CD14-positive monocyte (primary cell): ENCODE measurements at regions not wholly inside any gene's neighbourhood (a gene's known extent, or its start where the extent isn't known, plus 50 kb on each side); places are given as distances from the start of the nearest gene placed in this dataset.

Experiments used
- DNase-seq, 3 donors: peaks; one replicate each; pipeline ENCODE4 v3.0.0-alpha.2; 2011 to 2022
- H2AFZ ChIP-seq: 2 replicates; pipeline ENCODE4 v1.6.0; 2012; ENCODE audit warnings: mild to moderate bottlenecking, low read depth, low read length, inconsistent platforms; ENCODE audit not compliant: insufficient read depth, poor library complexity, severe bottlenecking
- H3K27ac ChIP-seq, 2 donors: 1 replicate in 1 of 2; 2 replicates in 1 of 2; pipeline ENCODE4 v1.5.1; 2012 to 2013; ENCODE audit warnings: low read length in 2 of 2, control low read depth in 1 of 2, inconsistent platforms in 1 of 2, low read depth in 1 of 2, mild to moderate bottlenecking in 1 of 2
- H3K27me3 ChIP-seq, 2 donors: one replicate each; pipeline versions ENCODE4 v1.6.0 to v1.6.1; 2011 to 2013; ENCODE audit warnings: low read length in 2 of 2; ENCODE audit not compliant: control insufficient read depth in 2 of 2, insufficient read depth in 2 of 2
- H3K36me3 ChIP-seq, 2 donors: replicated peaks in 1 of 2; 1 replicate in 1 of 2; 2 replicates in 1 of 2; pipeline versions ENCODE4 v1.5.1 to v1.6.1; 2012 to 2013; ENCODE audit warnings: low read length in 2 of 2, control low read depth in 1 of 2, inconsistent platforms in 1 of 2, mild to moderate bottlenecking in 1 of 2; ENCODE audit not compliant: insufficient read depth in 2 of 2, control insufficient read depth in 1 of 2
- H3K4me1 ChIP-seq, 2 donors: 1 replicate in 1 of 2; 2 replicates in 1 of 2; pipeline versions ENCODE4 v1.5.1 to v1.6.1; 2012 to 2013; ENCODE audit warnings: low read length in 2 of 2, control low read depth in 1 of 2, inconsistent platforms in 1 of 2, mild to moderate bottlenecking in 1 of 2, moderate library complexity in 1 of 2; ENCODE audit not compliant: insufficient read depth in 2 of 2, control insufficient read depth in 1 of 2
- H3K4me2 ChIP-seq: replicated peaks from 2 replicates; pipeline ENCODE3; 2012; ENCODE audit warnings: low read length, moderate library complexity, mild to moderate bottlenecking; ENCODE audit not compliant: poor library complexity, severe bottlenecking; ENCODE audit errors: extremely low read depth
- H3K4me3 ChIP-seq, 3 experiments: fragments of 200-600 bp in 1 of 3; sonication (generic) in 1 of 3; replicated peaks in 1 of 3; 1 replicate in 2 of 3; 2 replicates in 1 of 3; pipeline ENCODE4 v1.5.1; 2011 to 2013; ENCODE audit warnings: low read length in 3 of 3, mild to moderate bottlenecking in 3 of 3, control low read depth in 2 of 3, low read depth in 2 of 3, inconsistent platforms in 1 of 3, moderate library complexity in 1 of 3
- H3K79me2 ChIP-seq: 2 replicates; pipeline ENCODE4 v1.6.0; 2012; ENCODE audit warnings: mild to moderate bottlenecking, control low read depth, inconsistent platforms, low read length, moderate library complexity; ENCODE audit not compliant: insufficient read depth
- H3K9ac ChIP-seq: 2 replicates; pipeline ENCODE4 v1.6.0; 2017; ENCODE audit warnings: low read length, mild to moderate bottlenecking; ENCODE audit not compliant: insufficient read depth, poor library complexity, severe bottlenecking
- H3K9me3 ChIP-seq, 2 donors: replicated peaks in 1 of 2; 1 replicate in 1 of 2; 2 replicates in 1 of 2; pipeline versions ENCODE4 v1.5.1 to v1.6.1; 2012 to 2013; ENCODE audit warnings: low read length in 2 of 2, control low read depth in 1 of 2; ENCODE audit not compliant: control insufficient read depth in 1 of 2, insufficient read depth in 1 of 2
- H4K20me1 ChIP-seq: 2 replicates; pipeline ENCODE4 v1.6.0; 2012; ENCODE audit warnings: mild to moderate bottlenecking, low read length, control low read depth, moderate library complexity; ENCODE audit not compliant: insufficient read depth
- H3K27ac Mint-ChIP-seq, 7 donors: one replicate each; pipeline ENCODE4 v1.8.0; 2020; ENCODE audit warnings: mild to moderate bottlenecking in 7 of 7, mixed read lengths in 7 of 7, moderate library complexity in 6 of 7, inconsistent platforms in 2 of 7
- H3K27me3 Mint-ChIP-seq, 3 donors: one replicate each; pipeline ENCODE4 v1.8.0; 2021 to 2022; ENCODE audit warnings: low read depth in 3 of 3, mild to moderate bottlenecking in 3 of 3, mixed read lengths in 3 of 3, moderate library complexity in 3 of 3, inconsistent platforms in 1 of 3
- H3K36me3 Mint-ChIP-seq, 2 donors: one replicate each; pipeline ENCODE4 v1.8.0; 2020; ENCODE audit warnings: mixed read lengths in 2 of 2, inconsistent platforms in 1 of 2, mild to moderate bottlenecking in 1 of 2
- H3K4me1 Mint-ChIP-seq: one replicate; pipeline ENCODE4 v1.8.0; 2020; ENCODE audit warnings: mild to moderate bottlenecking, mixed read lengths
- H3K4me3 Mint-ChIP-seq, 2 donors: one replicate each; pipeline ENCODE4 v1.8.0; 2020; ENCODE audit warnings: mild to moderate bottlenecking in 2 of 2, mixed read lengths in 2 of 2, moderate library complexity in 1 of 2
- H3K9me3 Mint-ChIP-seq, 7 donors: one replicate each; pipeline ENCODE4 v1.8.0; 2020 to 2022; ENCODE audit warnings: mixed read lengths in 7 of 7, mild to moderate bottlenecking in 6 of 7, moderate library complexity in 6 of 7, inconsistent platforms in 2 of 7
- WGBS: methylation state at CpG from one replicate; pipeline ENCODE4 v1.1.5; 2013; ENCODE audit warnings: missing lambda C conversion rate; ENCODE audit not compliant: insufficient coverage; 5-methylcytosine and 5-hydroxymethylcytosine counted together
- intact Hi-C, 2 donors: fragments of 100-400 bp; cut with micrococcal nuclease; formaldehyde crosslinking; loops; one replicate each; pipeline versions ENCODE4 v1.15.0 to v1.15.1; 2023
- TF ChIP-seq, protein P1 (sequence below): fragments of 200-600 bp; IDR thresholded peaks from one replicate; pipeline ENCODE4 v1.8.0; 2022; ENCODE audit warnings: antibody characterized with exemption, mild to moderate bottlenecking

GRCh38 chr11:122241566-122241965 lies 125.6 kb upstream of the BLID start:
- H3K9me3 Mint-ChIP-seq = peaks cover 0 to 8% (median 4%) of the 10 kb centered on the region in 7 donors
- Histone ChIP-seq H3K27ac (no peak overlapping the region), H3K9me3 (no peaks in the 10 kb centered on the region), H2AFZ (no peak overlapping the region), H3K36me3 (no peaks in the 10 kb centered on the region), H3K79me2 (no peaks in the 10 kb centered on the region), H3K4me1 (peaks cover 25 to 26% of the 10 kb centered on the region in 2 donors), H3K9ac (no peak overlapping the region), H4K20me1 (no peaks in the 10 kb centered on the region), H3K4me2 (no peak overlapping the region), H3K4me3 (no peak overlapping the region), H3K27me3 (no peaks in the 10 kb centered on the region)
- DNase-seq = peak; percentile 40 to 65 (median 41)
- peak overlapping the region in 4 of 7 donors; percentile 5 to 74 (median 56) for H3K27ac Mint-ChIP-seq
- 0% methylated on average over 1 of the region's 3 CpGs for WGBS
- H3K4me3 Mint-ChIP-seq = no peak overlapping the region
- H3K36me3 Mint-ChIP-seq = no peaks in the 10 kb centered on the region
- TF ChIP-seq, protein P1, sequence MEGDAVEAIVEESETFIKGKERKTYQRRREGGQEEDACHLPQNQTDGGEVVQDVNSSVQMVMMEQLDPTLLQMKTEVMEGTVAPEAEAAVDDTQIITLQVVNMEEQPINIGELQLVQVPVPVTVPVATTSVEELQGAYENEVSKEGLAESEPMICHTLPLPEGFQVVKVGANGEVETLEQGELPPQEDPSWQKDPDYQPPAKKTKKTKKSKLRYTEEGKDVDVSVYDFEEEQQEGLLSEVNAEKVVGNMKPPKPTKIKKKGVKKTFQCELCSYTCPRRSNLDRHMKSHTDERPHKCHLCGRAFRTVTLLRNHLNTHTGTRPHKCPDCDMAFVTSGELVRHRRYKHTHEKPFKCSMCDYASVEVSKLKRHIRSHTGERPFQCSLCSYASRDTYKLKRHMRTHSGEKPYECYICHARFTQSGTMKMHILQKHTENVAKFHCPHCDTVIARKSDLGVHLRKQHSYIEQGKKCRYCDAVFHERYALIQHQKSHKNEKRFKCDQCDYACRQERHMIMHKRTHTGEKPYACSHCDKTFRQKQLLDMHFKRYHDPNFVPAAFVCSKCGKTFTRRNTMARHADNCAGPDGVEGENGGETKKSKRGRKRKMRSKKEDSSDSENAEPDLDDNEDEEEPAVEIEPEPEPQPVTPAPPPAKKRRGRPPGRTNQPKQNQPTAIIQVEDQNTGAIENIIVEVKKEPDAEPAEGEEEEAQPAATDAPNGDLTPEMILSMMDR = no peak
- intact Hi-C loops = no loop called here
- H3K27me3 Mint-ChIP-seq = peaks cover 0 to 3% (median 0%) of the 10 kb centered on the region in 3 donors
- H3K4me1 Mint-ChIP-seq = peaks cover 28% of the 10 kb centered on the region

DNA sequence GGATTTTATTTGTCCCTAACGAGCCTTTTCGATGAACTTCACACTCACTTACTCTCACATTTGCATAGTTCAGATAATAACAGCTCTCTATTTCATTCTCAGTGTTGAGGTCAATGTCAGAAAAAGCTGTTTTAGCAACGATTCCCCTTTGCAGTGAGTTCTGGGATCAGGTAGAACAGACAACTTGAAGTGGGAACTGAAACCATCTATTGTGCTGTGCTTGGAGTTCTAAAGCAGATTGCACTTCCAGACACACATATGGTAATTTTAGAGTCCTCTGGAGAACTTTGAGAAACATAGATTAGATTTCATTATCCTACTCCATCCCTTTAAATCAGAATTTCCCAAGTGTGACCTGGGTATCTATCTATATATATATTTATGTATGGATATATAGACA lies 124.6 kb upstream of the BLID start:
- Histone ChIP-seq H3K4me2 (no peak overlapping the region), H3K4me1 (peaks cover 25 to 26% of the 10 kb centered on the region in 2 donors), H3K36me3 (no peaks in the 10 kb centered on the region), H3K27me3 (no peaks in the 10 kb centered on the region), H3K4me3 (no peak overlapping the region), H3K9me3 (no peaks in the 10 kb centered on the region), H3K27ac (no peak overlapping the region), H3K9ac (no peak overlapping the region), H4K20me1 (no peaks in the 10 kb centered on the region), H2AFZ (no peak overlapping the region), H3K79me2 (no peaks in the 10 kb centered on the region)
- peaks cover 30% of the 10 kb centered on the region for H3K4me1 Mint-ChIP-seq
- peaks cover 0 to 8% (median 4%) of the 10 kb centered on the region in 7 donors for H3K9me3 Mint-ChIP-seq
- H3K27me3 Mint-ChIP-seq = no peaks in the 10 kb centered on the region
- peak in 1 of 3 donors; percentile 4 for DNase-seq
- no CpG with 5 or more reads among the region's 3 CpGs for WGBS
- TF ChIP-seq, protein P1 = no peak
- H3K36me3 Mint-ChIP-seq = no peaks in the 10 kb centered on the region
- no peak overlapping the region for H3K4me3 Mint-ChIP-seq
- intact Hi-C loops = no loop called here
- no peak overlapping the region for H3K27ac Mint-ChIP-seq
